ENCODE measurements at regions not wholly inside any gene's neighbourhood (a gene's known extent, or its start where the extent isn't known, plus 50 kb on each side); places are given as distances from the start of the nearest gene placed in this dataset.

DNA sequence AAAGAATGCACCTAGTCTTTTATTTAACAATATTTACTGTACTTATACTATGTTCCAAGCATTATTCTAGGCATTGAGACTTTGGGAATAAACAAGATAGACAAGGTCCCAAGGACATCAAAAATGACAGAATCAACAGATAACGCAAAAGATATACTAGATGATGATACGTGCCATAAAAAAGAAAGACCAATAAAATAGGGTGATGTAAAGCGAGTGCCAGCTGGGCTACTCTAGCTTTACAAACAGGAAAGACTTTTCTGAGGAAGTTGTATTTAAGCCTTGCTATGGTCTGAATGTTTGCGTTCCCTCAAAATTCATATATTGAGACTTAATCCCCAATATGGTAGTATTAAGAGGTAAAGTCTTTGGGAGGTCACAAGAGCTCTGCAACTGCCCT lies 310.2 kb upstream of the RGMB start:
- FAIRE-seq, result no peak
- no peak for DNase-seq (ENCODE audit: insufficient read length)
- TF ChIP-seq POLR2AphosphoS5 (IDR thresholded peaks at IDR 0.05; ENCODE audit: low read depth, low read length) (no peak), POLR2A (IDR thresholded peaks at IDR 0.05; ENCODE audit: low read depth, low read length) (no peak), TAF1 (IDR thresholded peaks at IDR 0.05; ENCODE audit: borderline replicate concordance, low read depth, low read length) (no peak)

DNA sequence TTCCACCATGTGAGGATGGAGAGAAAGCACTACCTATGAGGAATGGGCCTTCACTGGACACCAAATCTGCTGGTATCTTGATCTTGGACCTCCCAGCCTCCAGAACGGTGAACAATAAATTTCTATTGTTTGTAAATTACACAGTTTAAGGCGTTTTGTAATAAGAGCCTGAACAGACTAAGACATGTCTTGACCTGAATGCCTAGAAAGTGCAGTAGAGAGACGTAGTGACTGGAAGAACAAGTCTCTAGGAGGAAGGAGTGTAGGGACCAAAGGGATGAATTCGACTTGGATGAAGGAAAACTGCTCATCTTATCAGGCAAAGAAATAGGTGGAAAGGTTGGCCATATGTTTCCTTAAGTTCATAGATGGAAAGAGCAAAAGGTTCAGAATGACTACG lies 309.8 kb upstream of the RGMB start:
- no peak for TF ChIP-seq TAF1 (IDR thresholded peaks at IDR 0.05; ENCODE audit: borderline replicate concordance, low read depth, low read length)
- TF ChIP-seq POLR2A (IDR thresholded peaks at IDR 0.05; ENCODE audit: low read depth, low read length), result no peak
- TF ChIP-seq POLR2AphosphoS5 (IDR thresholded peaks at IDR 0.05; ENCODE audit: low read depth, low read length), result no peak
- no peak for FAIRE-seq
- DNase-seq (ENCODE audit: insufficient read length), result no peak

DNA sequence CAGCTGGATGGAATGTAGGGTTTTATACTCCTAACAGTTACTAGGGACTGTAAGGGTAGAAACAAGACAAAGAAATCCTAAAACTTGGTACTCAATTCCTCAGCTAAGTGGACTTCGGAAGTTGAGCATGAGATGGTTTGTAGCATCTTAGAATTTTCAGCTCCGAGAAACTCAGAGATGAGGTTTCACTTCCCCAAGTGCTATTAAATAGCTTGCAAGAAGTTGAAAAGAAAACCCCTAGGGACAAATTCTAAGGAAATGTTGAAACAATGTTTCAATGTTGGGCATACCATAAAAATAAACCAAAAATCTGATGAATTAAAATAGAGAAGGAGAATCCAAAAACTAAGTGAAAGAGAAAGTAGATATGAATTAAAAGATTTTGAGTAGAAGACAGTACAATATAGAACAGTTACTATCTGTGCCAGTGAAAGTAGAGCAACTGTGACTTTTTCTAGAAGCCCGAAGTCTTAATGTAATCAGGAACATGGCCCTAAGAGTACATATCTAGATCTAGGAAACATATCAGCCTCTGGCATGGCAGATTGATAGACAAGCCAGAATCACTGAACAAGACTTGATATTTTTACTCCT lies 308.6 kb upstream of the RGMB start:
- TF ChIP-seq POLR2A (IDR thresholded peaks at IDR 0.05; ENCODE audit: low read depth, low read length) (no peak), POLR2AphosphoS5 (IDR thresholded peaks at IDR 0.05; ENCODE audit: low read depth, low read length) (no peak), TAF1 (IDR thresholded peaks at IDR 0.05; ENCODE audit: borderline replicate concordance, low read depth, low read length) (no peak)
- DNase-seq (ENCODE audit: insufficient read length), result no peak
- no peak for FAIRE-seq

DNA sequence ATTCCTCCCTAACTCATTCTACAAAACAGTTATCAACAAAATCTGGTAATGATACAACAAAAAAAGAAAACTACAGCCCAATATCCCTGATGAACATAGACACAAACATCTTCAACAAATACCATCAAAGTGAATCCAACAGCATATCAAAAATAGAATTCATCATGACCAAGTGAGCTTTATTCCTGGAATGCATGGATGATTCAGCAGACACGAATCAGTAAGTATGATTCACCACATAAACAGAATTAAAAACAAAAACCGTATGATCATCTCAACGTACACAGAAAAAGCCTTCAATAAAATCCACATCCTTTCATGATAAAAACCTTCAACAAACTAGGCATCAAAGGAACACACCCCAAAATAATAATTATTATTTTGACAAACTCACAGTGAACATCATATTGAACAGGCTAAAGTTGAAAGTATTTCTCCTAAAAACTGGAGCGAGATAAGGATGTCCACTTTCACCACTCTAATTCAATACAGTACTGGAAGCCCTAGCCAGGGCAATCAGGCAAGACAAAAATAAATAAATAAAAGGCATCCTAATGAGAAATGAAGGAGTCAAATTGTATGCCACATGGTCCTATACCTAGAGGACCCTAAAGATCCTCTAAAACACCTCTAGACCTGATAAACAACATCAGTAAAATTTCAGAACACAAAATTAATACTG lies 305.1 kb upstream of the RGMB start:
- DNase-seq (ENCODE audit: insufficient read length), result no peak
- TF ChIP-seq POLR2A (IDR thresholded peaks at IDR 0.05; ENCODE audit: low read depth, low read length) (no peak), TAF1 (IDR thresholded peaks at IDR 0.05; ENCODE audit: borderline replicate concordance, low read depth, low read length) (no peak), POLR2AphosphoS5 (IDR thresholded peaks at IDR 0.05; ENCODE audit: low read depth, low read length) (no peak)
- FAIRE-seq, result no peak

DNA sequence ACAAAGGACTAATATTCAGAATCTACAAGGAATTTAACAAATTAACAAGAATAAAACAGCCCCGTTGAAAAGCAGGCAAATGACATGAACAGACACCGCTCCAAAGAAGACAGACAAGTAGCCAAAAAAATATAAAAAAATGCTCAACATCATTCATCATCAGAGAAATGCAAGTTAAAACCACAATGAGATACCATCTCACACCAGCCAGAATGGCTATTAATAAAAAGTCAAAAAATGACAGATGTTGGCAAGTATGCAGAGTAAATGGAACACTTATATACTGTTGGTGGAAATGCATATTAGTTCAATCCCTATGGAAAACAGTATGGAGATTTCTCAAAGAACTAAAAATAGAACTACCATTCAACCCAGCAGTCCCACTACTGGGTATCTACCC lies 302.7 kb upstream of the RGMB start:
- no peak for FAIRE-seq

DNA sequence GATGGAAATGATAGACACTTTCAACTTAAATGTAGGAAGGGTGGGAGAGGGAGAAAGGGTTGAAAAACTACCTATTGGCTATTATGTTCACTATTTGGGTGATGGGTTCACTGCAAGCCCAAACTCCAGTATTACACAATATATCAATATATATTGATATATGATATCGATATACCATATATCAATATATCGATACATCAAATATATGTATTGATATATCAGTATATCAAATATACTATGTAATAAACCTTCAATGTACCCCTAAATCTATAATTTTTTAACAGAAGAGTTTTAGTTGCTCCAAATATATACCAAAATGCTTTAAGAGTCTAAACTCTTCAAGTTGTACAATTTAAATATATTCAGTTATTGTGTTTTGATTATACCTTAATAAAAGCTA lies 302.0 kb upstream of the RGMB start:
- TF ChIP-seq POLR2A (IDR thresholded peaks at IDR 0.05; ENCODE audit: low read depth, low read length), result no peak
- TF ChIP-seq POLR2AphosphoS5 (IDR thresholded peaks at IDR 0.05; ENCODE audit: low read depth, low read length), result no peak
- no peak for TF ChIP-seq TAF1 (IDR thresholded peaks at IDR 0.05; ENCODE audit: borderline replicate concordance, low read depth, low read length)
- no peak for DNase-seq (ENCODE audit: insufficient read length)
- FAIRE-seq, result no peak

More for the DNA sequence above, 302.7 kb upstream of the RGMB start:
- no peak for DNase-seq (ENCODE audit: insufficient read length)
- TF ChIP-seq POLR2A (IDR thresholded peaks at IDR 0.05; ENCODE audit: low read depth, low read length), result no peak
- no peak for TF ChIP-seq TAF1 (IDR thresholded peaks at IDR 0.05; ENCODE audit: borderline replicate concordance, low read depth, low read length)
- no peak for TF ChIP-seq POLR2AphosphoS5 (IDR thresholded peaks at IDR 0.05; ENCODE audit: low read depth, low read length)

DNA sequence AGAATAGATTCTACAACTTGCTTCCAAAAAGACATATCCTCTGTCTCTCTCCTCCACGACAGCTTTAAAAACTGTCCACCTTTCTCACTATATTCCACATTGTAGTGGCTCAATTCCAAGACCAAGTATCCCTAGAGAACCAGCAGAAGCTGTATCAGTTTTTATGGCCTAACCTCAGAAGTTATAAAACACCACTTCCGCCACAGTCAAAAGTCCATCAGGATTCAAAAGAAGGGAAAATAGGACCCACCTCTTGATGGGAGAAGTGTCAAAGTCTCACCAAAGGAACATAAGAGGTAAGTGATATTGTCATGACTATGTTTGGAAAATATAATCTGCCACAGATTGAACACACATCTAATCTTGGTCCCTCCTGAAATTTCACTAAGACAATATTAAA lies 299.2 kb upstream of the RGMB start:
- TF ChIP-seq POLR2A (IDR thresholded peaks at IDR 0.05; ENCODE audit: low read depth, low read length), result no peak
- TF ChIP-seq POLR2AphosphoS5 (IDR thresholded peaks at IDR 0.05; ENCODE audit: low read depth, low read length), result no peak
- TF ChIP-seq TAF1 (IDR thresholded peaks at IDR 0.05; ENCODE audit: borderline replicate concordance, low read depth, low read length), result no peak
- no peak for DNase-seq (ENCODE audit: insufficient read length)
- no peak for FAIRE-seq

DNA sequence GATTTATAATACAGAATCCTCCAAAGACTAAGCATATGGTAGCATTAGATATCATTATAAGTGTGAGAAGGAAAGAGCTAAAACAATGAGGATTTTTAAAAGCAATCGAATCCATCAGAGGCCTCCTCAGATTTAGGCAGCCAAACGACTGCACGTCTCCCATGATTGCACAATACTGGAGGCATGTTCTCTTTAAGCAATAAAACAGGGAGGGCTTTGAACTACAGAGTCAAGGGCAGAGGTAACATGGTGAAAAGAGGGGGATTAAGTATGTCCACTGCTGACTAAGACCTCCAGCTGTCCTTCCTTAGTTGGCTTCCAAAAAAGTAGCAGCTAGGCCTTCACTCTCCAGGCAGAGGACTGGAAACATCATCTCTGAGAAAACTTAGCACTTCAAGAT lies 298.7 kb upstream of the RGMB start:
- FAIRE-seq (no peak), DNase-seq (ENCODE audit: insufficient read length) (no peak)
- no peak for TF ChIP-seq POLR2AphosphoS5 (IDR thresholded peaks at IDR 0.05; ENCODE audit: low read depth, low read length)
- no peak for TF ChIP-seq TAF1 (IDR thresholded peaks at IDR 0.05; ENCODE audit: borderline replicate concordance, low read depth, low read length)
- no peak for TF ChIP-seq POLR2A (IDR thresholded peaks at IDR 0.05; ENCODE audit: low read depth, low read length)

DNA sequence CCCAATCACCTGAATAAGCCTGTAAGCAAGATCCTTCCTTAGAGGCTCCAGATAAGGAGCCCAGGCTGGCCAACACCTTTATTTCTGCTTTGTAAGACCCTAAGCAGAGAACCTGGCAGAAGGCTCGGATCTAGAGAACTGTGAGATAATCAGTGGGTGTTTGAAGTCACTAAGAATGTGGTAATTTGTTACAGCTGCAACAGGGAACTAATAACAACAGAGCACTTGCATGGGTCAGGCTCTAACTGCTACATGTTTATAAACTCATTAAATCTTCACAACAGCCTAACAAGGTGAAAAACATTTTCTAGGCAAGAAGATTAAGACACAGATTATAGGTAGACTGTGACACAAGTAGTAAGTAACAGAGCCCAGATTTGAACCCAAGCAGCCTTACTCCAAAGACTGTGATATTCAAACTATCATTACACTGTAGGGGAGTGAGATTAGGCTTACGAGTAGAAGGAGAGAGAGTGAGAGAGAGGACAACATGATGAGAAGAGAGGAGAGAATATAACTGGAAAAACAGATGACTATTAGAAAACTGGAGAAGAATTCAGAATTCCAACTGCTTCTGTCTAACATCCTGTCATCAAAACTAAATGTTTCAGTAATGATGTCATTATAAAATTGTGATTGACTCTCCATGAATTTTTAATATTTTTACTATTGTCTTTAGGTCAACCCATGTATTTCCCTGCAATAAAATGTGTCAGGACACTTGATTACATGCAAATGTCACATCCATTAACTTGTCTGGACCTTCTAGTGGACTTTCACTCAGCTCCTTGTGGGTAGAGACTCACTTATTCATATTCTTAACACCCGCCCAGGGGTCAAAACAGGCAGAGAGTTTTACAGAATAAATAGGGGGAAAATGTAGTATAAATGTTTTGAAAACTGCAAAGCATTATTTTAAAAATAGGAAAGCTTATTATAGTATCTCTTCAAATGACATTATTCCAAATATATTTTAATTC lies 290.9 kb upstream of the RGMB start:
- FAIRE-seq, result no peak
- no peak for DNase-seq (ENCODE audit: insufficient read length)
- TF ChIP-seq POLR2A (IDR thresholded peaks at IDR 0.05; ENCODE audit: low read depth, low read length), result no peak

DNA sequence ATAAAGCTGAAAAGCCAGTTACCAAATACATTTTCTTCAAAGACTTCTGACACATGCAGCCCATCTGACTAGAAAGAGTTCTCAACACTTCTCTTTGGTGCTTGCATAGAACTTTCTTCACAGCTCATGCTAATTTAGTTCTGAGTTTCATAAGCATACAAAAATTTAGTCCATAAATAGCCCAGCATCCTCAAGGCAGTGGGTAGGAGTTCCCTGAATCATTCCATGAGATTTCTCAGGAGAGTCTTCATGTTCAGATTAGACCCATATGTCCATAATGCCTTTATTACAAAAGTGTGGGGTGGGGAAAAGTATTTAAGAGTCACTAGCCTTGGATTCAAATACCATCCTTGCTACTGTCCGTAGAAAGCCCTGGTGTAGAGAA lies 290.2 kb upstream of the RGMB start:
- TF ChIP-seq TAF1 (IDR thresholded peaks at IDR 0.05; ENCODE audit: borderline replicate concordance, low read depth, low read length), result no peak
- no peak for TF ChIP-seq POLR2AphosphoS5 (IDR thresholded peaks at IDR 0.05; ENCODE audit: low read depth, low read length)
- no peak for TF ChIP-seq POLR2A (IDR thresholded peaks at IDR 0.05; ENCODE audit: low read depth, low read length)
- FAIRE-seq, result no peak
- DNase-seq (ENCODE audit: insufficient read length), result no peak

DNA sequence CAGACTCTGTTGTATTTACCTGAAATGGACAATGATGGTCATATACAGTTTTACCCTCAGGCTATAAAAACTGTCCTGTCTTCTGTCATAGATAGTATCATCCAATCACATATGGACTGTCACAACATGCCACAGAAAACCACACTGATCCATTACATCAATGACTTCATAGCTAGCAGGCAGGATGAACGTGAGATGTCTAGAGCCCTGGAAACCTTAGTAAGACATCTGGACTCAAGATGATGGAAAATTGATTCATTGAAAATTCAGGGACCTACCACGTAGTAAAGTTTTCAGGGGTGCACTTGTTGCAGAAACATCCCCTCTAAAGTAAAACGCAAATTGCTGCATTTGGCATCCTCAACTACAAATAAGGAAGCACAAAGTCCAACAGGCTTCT lies 284.4 kb upstream of the RGMB start:
- no peak for TF ChIP-seq POLR2AphosphoS5 (IDR thresholded peaks at IDR 0.05; ENCODE audit: low read depth, low read length)
- no peak for TF ChIP-seq TAF1 (IDR thresholded peaks at IDR 0.05; ENCODE audit: borderline replicate concordance, low read depth, low read length)
- no peak for TF ChIP-seq POLR2A (IDR thresholded peaks at IDR 0.05; ENCODE audit: low read depth, low read length)
- no peak for DNase-seq (ENCODE audit: insufficient read length)
- no peak for FAIRE-seq

Measured in GM12892 (cell line).